Fibroblast of pulmonary artery (primary cell): ENCODE measurements at regions not wholly inside any gene's neighbourhood (a gene's known extent, or its start where the extent isn't known, plus 50 kb on each side); places are given as distances from the start of the nearest gene placed in this dataset.
A peak's percentile ranks its signal among the peaks of the same experiment; 100 is the strongest.

Experiments
- DNase-seq: peaks from one replicate; pipeline ENCODE4 v3.0.0-alpha.2; 2010; ENCODE audit warnings: low read depth
- H3K4me3 ChIP-seq: replicated peaks from 2 replicates; pipeline ENCODE4 v1.5.1; 2011; ENCODE audit warnings: low read depth, mild to moderate bottlenecking, control low read depth, low read length, moderate library complexity
- TF ChIP-seq, protein P1 (sequence below): IDR thresholded peaks from 2 replicates; pipeline ENCODE4 v1.5.1; 2011; ENCODE audit warnings: mild to moderate bottlenecking, control low read depth, low read length, inconsistent platforms; ENCODE audit errors: missing control alignments

GRCh38 chr3:124391774-124392173 lies 338.5 kb upstream of the UMPS start:
- DNase-seq, result no peak
- no peak overlapping the region for H3K4me3 ChIP-seq
- TF ChIP-seq, protein P1, sequence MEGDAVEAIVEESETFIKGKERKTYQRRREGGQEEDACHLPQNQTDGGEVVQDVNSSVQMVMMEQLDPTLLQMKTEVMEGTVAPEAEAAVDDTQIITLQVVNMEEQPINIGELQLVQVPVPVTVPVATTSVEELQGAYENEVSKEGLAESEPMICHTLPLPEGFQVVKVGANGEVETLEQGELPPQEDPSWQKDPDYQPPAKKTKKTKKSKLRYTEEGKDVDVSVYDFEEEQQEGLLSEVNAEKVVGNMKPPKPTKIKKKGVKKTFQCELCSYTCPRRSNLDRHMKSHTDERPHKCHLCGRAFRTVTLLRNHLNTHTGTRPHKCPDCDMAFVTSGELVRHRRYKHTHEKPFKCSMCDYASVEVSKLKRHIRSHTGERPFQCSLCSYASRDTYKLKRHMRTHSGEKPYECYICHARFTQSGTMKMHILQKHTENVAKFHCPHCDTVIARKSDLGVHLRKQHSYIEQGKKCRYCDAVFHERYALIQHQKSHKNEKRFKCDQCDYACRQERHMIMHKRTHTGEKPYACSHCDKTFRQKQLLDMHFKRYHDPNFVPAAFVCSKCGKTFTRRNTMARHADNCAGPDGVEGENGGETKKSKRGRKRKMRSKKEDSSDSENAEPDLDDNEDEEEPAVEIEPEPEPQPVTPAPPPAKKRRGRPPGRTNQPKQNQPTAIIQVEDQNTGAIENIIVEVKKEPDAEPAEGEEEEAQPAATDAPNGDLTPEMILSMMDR, result no peak

DNA sequence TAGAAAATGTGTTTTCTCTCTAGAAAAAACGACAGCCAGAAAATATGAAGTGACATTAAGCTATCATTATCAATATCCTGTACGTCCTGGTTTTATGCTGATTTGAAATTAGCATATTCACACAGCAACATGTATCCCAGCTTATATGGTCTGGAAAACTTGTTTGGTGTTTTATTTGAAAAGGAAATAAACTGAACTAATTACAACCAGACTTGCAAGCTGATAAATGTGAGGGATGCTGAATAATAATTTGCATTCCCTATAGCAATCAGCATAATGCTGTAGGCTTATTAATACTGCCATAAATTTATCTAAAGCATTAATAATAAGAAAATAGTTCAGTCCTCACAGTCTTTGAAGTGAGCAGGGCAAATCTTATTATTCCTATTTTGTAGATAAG lies 336.9 kb upstream of the UMPS start:
- no peak overlapping the region for H3K4me3 ChIP-seq
- DNase-seq, result no peak

GRCh38 chr3:124395162-124395561 lies 335.1 kb upstream of the UMPS start:
- H3K4me3 ChIP-seq, result no peak overlapping the region
- no peak for DNase-seq
- TF ChIP-seq, protein P1, result no peak

More for the DNA sequence above, 336.9 kb upstream of the UMPS start:
- TF ChIP-seq, protein P1, result no peak

DNA sequence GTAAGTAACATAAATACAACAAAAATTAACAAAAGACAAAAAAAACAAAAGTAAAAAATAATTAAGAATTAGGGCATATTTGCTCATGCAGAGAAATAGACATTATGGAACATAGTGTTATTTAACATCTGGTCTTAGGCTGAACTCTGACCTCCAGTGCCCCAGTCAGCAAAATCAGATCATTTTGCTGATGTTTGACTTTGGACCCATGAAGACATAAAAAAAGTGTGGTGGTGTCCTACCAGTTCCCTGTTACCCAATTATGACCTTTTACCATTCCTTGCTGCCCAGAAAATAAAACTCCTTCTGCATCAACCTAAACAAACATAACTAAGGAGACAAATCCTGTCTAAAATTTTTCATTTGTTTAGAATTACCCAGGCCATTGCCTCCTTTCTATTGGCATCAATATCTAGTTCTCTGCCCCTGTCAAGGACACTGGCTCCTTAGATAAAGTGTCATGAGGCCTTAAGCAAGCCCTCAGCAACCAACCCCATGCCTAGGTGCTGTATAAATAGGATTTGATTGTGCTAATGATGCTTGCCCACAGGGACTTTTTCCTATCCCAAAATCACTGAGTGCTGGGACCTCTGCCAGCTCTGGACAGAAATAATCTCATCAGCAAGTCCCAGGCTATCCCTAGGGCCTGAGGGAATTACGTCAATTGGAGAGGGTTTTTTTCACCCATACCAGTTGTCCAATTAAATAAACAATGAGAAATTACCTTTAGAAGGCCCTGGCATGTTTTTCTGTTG lies 334.5 kb upstream of the UMPS start:
- peak; percentile 10 for DNase-seq
- TF ChIP-seq, protein P1, result no peak
- H3K4me3 ChIP-seq, result no peak overlapping the region

DNA sequence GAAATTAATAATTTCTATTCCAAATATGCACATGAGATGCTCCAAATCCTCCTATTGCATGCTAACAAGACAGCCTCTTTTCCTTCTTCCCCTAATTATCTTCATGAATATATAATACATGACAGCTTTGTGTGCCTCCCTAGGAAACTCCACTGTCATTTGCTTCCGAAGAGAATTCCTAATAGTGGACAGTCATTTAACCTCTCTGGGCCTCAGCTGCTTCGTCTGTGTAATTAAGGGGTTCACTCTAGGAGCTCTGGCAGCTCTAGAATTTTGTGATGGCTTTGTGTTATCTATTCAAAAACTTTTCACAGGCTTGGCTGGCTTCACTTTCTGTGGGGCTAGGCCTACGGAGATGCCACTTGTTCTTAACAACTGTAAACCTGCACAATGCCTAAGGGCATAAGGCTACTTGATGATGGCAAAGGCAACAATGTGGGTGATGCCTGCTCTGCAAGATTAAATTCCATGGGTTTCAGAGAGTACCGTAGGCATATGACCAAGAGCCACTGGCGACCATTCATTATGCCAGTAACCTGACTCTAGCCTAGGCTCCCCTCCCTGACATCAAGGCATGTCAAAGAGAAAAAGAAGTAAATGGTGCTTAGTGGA lies 333.8 kb upstream of the UMPS start:
- TF ChIP-seq, protein P1, result no peak
- no peak for DNase-seq
- no peak overlapping the region for H3K4me3 ChIP-seq

DNA sequence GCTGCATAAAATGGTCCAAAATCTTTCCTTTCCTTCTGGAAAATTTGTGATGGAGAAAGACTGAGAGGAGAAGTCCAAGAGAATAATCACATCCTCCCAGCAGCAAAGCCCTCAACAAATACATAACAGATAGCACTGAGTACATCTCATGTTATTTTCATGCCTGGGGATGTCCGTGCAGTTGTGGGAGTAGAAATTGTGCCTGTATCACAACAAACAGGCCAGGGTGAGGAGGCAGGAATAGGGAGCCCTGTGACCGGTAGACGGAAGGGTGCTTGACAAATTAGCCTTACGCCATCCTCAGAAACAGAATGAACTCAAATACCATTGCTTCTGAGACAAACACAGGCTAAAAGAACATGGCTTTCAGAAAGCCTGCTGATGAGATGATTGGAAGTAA lies 333.2 kb upstream of the UMPS start:
- TF ChIP-seq, protein P1, result no peak

More for the DNA sequence above, 333.2 kb upstream of the UMPS start:
- H3K4me3 ChIP-seq, result no peak overlapping the region
- DNase-seq, result no peak
